Thoracic aorta (tissue), 2 donors: ENCODE measurements at regions not wholly inside any gene's neighbourhood (a gene's known extent, or its start where the extent isn't known, plus 50 kb on each side); places are given as distances from the start of the nearest gene placed in this dataset.

Experiments used
- ATAC-seq: fragments of 150-250 bp; one replicate; pipeline ENCODE4 v1.8.0; 2017; ENCODE audit warnings: low read depth; ENCODE audit not compliant: insufficient number of reproducible peaks, low FRiP score
- DNase-seq: peaks from one replicate; pipeline ENCODE4 v3.0.0-alpha.2; 2020; ENCODE audit warnings: low spot score
- H3K27ac ChIP-seq, 2 donors: fragments of 200-600 bp; sonication (generic); 1 replicate in 1 of 2; 2 replicates in 1 of 2; pipeline ENCODE4 v1.5.1; 2016; ENCODE audit warnings: mild to moderate bottlenecking in 2 of 2, moderate library complexity in 2 of 2
- H3K27me3 ChIP-seq: fragments of 200-600 bp; sonication (generic); replicated peaks from 2 replicates; pipeline ENCODE4 v1.6.0; 2016; ENCODE audit warnings: mild to moderate bottlenecking; ENCODE audit not compliant: insufficient read depth
- H3K36me3 ChIP-seq: fragments of 200-600 bp; sonication (generic); one replicate; pipeline ENCODE4 v1.5.1; 2016
- H3K4me1 ChIP-seq, 2 donors: fragments of 200-600 bp; sonication (generic); 1 replicate in 1 of 2; 2 replicates in 1 of 2; pipeline versions ENCODE4 v1.5.1 to v1.6.0; 2016; ENCODE audit warnings: low read depth in 2 of 2, mild to moderate bottlenecking in 1 of 2; ENCODE audit not compliant: control insufficient read depth in 1 of 2
- H3K4me3 ChIP-seq: fragments of 200-600 bp; sonication (generic); 2 replicates; pipeline ENCODE4 v1.5.1; 2016; ENCODE audit warnings: mild to moderate bottlenecking
- H3K9me3 ChIP-seq: fragments of 200-600 bp; sonication (generic); 2 replicates; pipeline ENCODE4 v1.5.1; 2016
- TF ChIP-seq, protein P1 (sequence below): fragments of 200-600 bp; sonication (generic); IDR thresholded peaks from one replicate; pipeline ENCODE4 v1.5.1; 2019; ENCODE audit warnings: antibody characterized with exemption

DNA sequence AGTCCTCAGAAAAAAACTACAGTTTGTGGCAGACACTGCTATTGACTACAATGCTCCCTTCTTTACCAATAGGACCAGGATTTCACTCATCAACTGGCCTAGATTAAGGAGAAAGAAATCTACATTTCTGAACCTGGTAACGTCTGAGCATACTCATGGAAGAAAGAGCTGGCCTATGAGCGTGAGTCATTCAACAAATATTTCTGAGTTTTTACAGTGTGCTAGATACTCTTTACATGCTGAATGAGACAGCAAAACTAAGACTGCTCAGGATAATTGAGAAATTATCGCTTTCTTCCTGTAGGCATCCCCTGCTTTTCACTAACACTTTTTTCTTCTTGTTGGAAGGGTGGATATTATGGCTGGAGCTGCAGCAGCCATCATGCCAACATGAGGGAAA is 609.7 kb downstream of the TNS3 start:
- no peaks in the 10 kb centered on the region for H3K27me3 ChIP-seq
- H3K9me3 ChIP-seq: no peaks in the 10 kb centered on the region
- no peak overlapping the region for H3K27ac ChIP-seq
- ATAC-seq: no peak
- H3K4me3 ChIP-seq: no peak overlapping the region
- H3K4me1 ChIP-seq: no peaks in the 10 kb centered on the region
- H3K36me3 ChIP-seq: no peaks in the 10 kb centered on the region
- no peak for DNase-seq
- TF ChIP-seq, protein P1, sequence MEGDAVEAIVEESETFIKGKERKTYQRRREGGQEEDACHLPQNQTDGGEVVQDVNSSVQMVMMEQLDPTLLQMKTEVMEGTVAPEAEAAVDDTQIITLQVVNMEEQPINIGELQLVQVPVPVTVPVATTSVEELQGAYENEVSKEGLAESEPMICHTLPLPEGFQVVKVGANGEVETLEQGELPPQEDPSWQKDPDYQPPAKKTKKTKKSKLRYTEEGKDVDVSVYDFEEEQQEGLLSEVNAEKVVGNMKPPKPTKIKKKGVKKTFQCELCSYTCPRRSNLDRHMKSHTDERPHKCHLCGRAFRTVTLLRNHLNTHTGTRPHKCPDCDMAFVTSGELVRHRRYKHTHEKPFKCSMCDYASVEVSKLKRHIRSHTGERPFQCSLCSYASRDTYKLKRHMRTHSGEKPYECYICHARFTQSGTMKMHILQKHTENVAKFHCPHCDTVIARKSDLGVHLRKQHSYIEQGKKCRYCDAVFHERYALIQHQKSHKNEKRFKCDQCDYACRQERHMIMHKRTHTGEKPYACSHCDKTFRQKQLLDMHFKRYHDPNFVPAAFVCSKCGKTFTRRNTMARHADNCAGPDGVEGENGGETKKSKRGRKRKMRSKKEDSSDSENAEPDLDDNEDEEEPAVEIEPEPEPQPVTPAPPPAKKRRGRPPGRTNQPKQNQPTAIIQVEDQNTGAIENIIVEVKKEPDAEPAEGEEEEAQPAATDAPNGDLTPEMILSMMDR: no peak

GRCh38 chr7:46970476-46970875 is 611.4 kb downstream of the TNS3 start:
- H3K4me1 ChIP-seq: no peaks in the 10 kb centered on the region
- no peak overlapping the region for H3K4me3 ChIP-seq
- ATAC-seq: no peak
- TF ChIP-seq, protein P1: no peak
- no peaks in the 10 kb centered on the region for H3K27me3 ChIP-seq
- no peaks in the 10 kb centered on the region for H3K36me3 ChIP-seq
- DNase-seq: no peak
- H3K9me3 ChIP-seq: peaks cover 11% of the 10 kb centered on the region
- no peak overlapping the region for H3K27ac ChIP-seq

DNA sequence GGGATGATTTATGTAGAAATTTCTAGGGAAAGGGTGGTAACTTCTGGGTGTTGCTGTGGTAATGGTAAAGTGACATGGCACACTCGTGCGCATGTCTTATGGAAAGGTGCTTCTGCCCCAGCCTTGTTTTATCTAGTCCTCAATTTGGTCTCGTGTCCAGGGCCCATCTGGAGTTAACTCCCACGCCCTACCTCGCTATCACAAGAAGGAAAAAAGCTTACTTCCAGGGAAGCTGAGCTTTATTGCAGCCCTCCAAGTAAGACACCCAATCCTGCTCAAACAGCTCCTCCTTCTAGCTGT is 611.8 kb downstream of the TNS3 start:
- Histone ChIP-seq H3K27ac (no peak overlapping the region), H3K4me1 (no peaks in the 10 kb centered on the region), H3K9me3 (peaks cover 11% of the 10 kb centered on the region), H3K4me3 (no peak overlapping the region), H3K36me3 (no peaks in the 10 kb centered on the region), H3K27me3 (no peaks in the 10 kb centered on the region)
- DNase-seq (no peak), ATAC-seq (no peak)
- TF ChIP-seq, protein P1: no peak

DNA sequence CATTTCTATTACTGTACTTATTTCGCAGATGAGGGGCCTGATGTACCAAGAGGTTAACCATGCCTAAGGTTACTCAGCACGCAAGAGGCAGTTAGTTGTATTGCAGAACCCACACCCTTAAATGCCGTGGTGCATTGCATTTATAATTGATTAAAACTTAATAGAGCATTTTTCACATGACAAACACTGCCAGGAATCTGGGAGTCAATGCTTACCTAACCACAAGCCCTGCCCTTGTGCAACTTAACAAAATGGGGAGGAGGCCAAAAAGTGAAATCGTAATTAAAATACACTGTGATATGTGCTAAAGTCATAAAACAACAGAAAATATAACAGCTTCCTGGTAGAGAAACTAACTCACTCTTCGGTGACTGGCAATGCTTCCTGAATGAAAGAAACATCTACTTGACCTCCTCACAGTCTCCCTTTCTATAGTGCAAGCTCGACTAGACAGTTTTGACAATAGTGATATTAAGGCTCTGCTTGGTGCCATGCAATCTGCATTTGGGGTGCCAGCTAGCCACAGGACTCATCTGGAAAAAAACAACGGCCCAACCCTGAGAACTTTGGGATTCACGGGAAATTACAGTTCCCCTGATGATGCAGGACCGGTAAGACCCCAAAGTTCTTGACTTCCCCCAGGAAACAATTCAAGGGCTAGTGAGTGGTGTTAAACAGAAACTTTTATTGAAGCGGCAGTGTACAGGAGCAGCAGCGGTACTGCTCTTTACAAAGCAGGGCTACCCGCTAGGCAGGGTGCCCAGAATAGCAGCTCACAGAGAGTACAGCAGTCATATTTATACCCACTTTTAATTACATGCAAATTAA is 612.4 kb downstream of the TNS3 start:
- DNase-seq (no peak), ATAC-seq (no peak)
- Histone ChIP-seq H3K36me3 (no peaks in the 10 kb centered on the region), H3K4me3 (no peak overlapping the region), H3K9me3 (peaks cover 16% of the 10 kb centered on the region), H3K27me3 (no peaks in the 10 kb centered on the region), H3K4me1 (no peaks in the 10 kb centered on the region), H3K27ac (no peak overlapping the region)
- TF ChIP-seq, protein P1: no peak

DNA sequence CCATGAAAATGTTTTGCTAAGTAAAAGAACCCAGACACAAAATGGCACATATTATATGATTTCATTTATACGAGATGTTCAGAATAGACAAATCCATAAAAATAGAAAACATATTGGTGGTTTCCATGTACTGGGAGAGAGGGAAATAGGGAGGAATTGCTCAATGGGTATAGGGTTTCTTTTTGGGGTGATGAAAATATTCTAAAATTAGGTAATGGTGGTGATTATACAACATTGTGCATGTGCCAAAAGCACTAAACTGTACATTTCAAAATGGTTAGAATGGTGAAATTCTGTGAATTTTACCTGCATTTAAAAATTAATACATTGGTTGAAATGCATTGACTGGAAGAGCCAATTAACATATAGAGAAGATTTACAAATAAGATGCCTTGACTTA is 613.9 kb downstream of the TNS3 start:
- DNase-seq: no peak
- H3K27ac ChIP-seq: no peak overlapping the region
- no peaks in the 10 kb centered on the region for H3K27me3 ChIP-seq
- H3K4me1 ChIP-seq: no peaks in the 10 kb centered on the region
- no peak for ATAC-seq
- TF ChIP-seq, protein P1: no peak
- peaks cover 26% of the 10 kb centered on the region for H3K9me3 ChIP-seq
- H3K36me3 ChIP-seq: no peaks in the 10 kb centered on the region
- H3K4me3 ChIP-seq: no peak overlapping the region
